Activated naive CD4-positive, alpha-beta T cell treated with anti-CD3 and anti-CD28 coated beads for 36 hours (primary cell): ENCODE measurements at regions not wholly inside any gene's neighbourhood (a gene's known extent, or its start where the extent isn't known, plus 50 kb on each side); places are given as distances from the start of the nearest gene placed in this dataset.

ENCODE experiments used
- CTCF ChIA-PET: fragments of 350-600 bp; sonication (Branson Sonifier 250); formaldehyde crosslinking; loops from one replicate; lab custom pipeline; 2021; ENCODE audit warnings: antibody characterized with exemption; lab: Charles Lee
- DNase-seq: peaks from one replicate; pipeline ENCODE4 v3.0.0-alpha.2; 2020
- H3K27ac Mint-ChIP-seq: one replicate; pipeline ENCODE4 v1.8.0; 2021; ENCODE audit warnings: mild to moderate bottlenecking, mixed read lengths
- H3K27me3 Mint-ChIP-seq: one replicate; pipeline ENCODE4 v1.8.0; 2021; ENCODE audit warnings: low read depth, mixed read lengths
- H3K36me3 Mint-ChIP-seq: one replicate; pipeline ENCODE4 v1.8.0; 2021; ENCODE audit warnings: low read depth, mixed read lengths
- H3K4me1 Mint-ChIP-seq: one replicate; pipeline ENCODE4 v1.8.0; 2021; ENCODE audit warnings: low read depth, mixed read lengths
- H3K4me3 Mint-ChIP-seq: one replicate; pipeline ENCODE4 v1.8.0; 2021; ENCODE audit warnings: mild to moderate bottlenecking, moderate library complexity, mixed read lengths
- H3K9me3 Mint-ChIP-seq: one replicate; pipeline ENCODE4 v1.8.0; 2021; ENCODE audit warnings: mixed read lengths
- intact Hi-C: fragments of 100-400 bp; cut with micrococcal nuclease; formaldehyde crosslinking; loops from one replicate; pipeline ENCODE4 v1.15.1; 2023

GRCh38 chr3:171986757-171987518 lies 52.4 kb upstream of the FNDC3B start:
- H3K36me3 Mint-ChIP-seq, result no peaks in the 10 kb centered on the region
- H3K4me3 Mint-ChIP-seq, result no peak overlapping the region
- CTCF ChIA-PET, result interaction anchor here (1.3 kb wide), 1 partner anchor 9 kb away, joined by 4 read pairs; no protein-coding TSS in a partner anchor
- no peaks in the 10 kb centered on the region for H3K27me3 Mint-ChIP-seq
- DNase-seq, result no peak
- no peak overlapping the region for H3K27ac Mint-ChIP-seq
- intact Hi-C loops, result no loop called here
- peaks cover 2% of the 10 kb centered on the region for H3K9me3 Mint-ChIP-seq
- no peaks in the 10 kb centered on the region for H3K4me1 Mint-ChIP-seq
